NCI-H1105 treated with DMSO at 0.1 percent for 48 hours (cell line): ENCODE measurements at regions not wholly inside any gene's neighbourhood (a gene's known extent, or its start where the extent isn't known, plus 50 kb on each side); places are given as distances from the start of the nearest gene placed in this dataset.
"Not testable (repeated sequence)": the region's sequence is repeated elsewhere in the genome, so short reads cannot be mapped to it uniquely, and the experiment has no call there.

Source experiments
- DNase-seq: peaks from one replicate; lab custom pipeline; 2025; lab: John Stamatoyannopoulos, UW

GRCh38 chr16:22572331-22573224, 61.9 kb downstream of the NPIPB5 start:
- DNase-seq, result not testable (repeated sequence)

GRCh38 chr16:22573225-22573530, 62.5 kb downstream of the NPIPB5 start:
- not testable (repeated sequence) for DNase-seq

GRCh38 chr16:22576506-22576905, 65.8 kb downstream of the NPIPB5 start:
- DNase-seq, result not testable (repeated sequence)

GRCh38 chr16:22583195-22583594, 72.5 kb downstream of the NPIPB5 start:
- DNase-seq, result not testable (repeated sequence)

- DNase-seq, result not testable (repeated sequence)
These were observed 73.8 kb downstream of the NPIPB5 start for GRCh38 chr16:22584459-22584858.

- DNase-seq, result not testable (repeated sequence)
These were observed 74.2 kb downstream of the NPIPB5 start for GRCh38 chr16:22584941-22585340.

- not testable (repeated sequence) for DNase-seq
These were observed 74.7 kb downstream of the NPIPB5 start for GRCh38 chr16:22585431-22585830.

- not testable (repeated sequence) for DNase-seq
These were observed 76.0 kb downstream of the NPIPB5 start for GRCh38 chr16:22586732-22587131.

- DNase-seq, result not testable (repeated sequence)
These were observed 79.1 kb downstream of the NPIPB5 start for GRCh38 chr16:22589757-22590156.

GRCh38 chr16:22596445-22597045, 85.9 kb downstream of the NPIPB5 start:
- not testable (repeated sequence) for DNase-seq

- DNase-seq, result not testable (repeated sequence)
These were observed 93.1 kb downstream of the NPIPB5 start for GRCh38 chr16:22603744-22604143.

GRCh38 chr16:22606619-22607018, 95.9 kb downstream of the NPIPB5 start:
- DNase-seq, result not testable (repeated sequence)

- not testable (repeated sequence) for DNase-seq
These were observed 99.1 kb downstream of the NPIPB5 start for GRCh38 chr16:22609798-22610197.

- not testable (repeated sequence) for DNase-seq
These were observed 100.4 kb downstream of the NPIPB5 start for GRCh38 chr16:22611128-22611527.

GRCh38 chr16:22614271-22614947, 103.7 kb downstream of the NPIPB5 start:
- no peak for DNase-seq

- no peak for DNase-seq
These were observed 108.2 kb downstream of the NPIPB5 start for GRCh38 chr16:22618842-22619241.

- DNase-seq, result no peak
These were observed 111.0 kb downstream of the NPIPB5 start for GRCh38 chr16:22621586-22622155.

- no peak for DNase-seq
These were observed 112.0 kb downstream of the NPIPB5 start for GRCh38 chr16:22622703-22623102.

- no peak for DNase-seq
These were observed 112.7 kb downstream of the NPIPB5 start for GRCh38 chr16:22623351-22623781.

- peak; percentile 92 for DNase-seq
These were observed 113.5 kb downstream of the NPIPB5 start for GRCh38 chr16:22624038-22624799.

GRCh38 chr16:22624800-22625533, 114.3 kb downstream of the NPIPB5 start:
- DNase-seq, result no peak
